HPDE6-E6E7 (cell line): ENCODE measurements at regions not wholly inside any gene's neighbourhood (a gene's known extent, or its start where the extent isn't known, plus 50 kb on each side); places are given as distances from the start of the nearest gene placed in this dataset.

Experiments
- DNase-seq: peaks from one replicate; pipeline ENCODE4 v3.0.0; 2011; ENCODE audit warnings: missing footprints; ENCODE audit errors: extremely low spot score

DNA sequence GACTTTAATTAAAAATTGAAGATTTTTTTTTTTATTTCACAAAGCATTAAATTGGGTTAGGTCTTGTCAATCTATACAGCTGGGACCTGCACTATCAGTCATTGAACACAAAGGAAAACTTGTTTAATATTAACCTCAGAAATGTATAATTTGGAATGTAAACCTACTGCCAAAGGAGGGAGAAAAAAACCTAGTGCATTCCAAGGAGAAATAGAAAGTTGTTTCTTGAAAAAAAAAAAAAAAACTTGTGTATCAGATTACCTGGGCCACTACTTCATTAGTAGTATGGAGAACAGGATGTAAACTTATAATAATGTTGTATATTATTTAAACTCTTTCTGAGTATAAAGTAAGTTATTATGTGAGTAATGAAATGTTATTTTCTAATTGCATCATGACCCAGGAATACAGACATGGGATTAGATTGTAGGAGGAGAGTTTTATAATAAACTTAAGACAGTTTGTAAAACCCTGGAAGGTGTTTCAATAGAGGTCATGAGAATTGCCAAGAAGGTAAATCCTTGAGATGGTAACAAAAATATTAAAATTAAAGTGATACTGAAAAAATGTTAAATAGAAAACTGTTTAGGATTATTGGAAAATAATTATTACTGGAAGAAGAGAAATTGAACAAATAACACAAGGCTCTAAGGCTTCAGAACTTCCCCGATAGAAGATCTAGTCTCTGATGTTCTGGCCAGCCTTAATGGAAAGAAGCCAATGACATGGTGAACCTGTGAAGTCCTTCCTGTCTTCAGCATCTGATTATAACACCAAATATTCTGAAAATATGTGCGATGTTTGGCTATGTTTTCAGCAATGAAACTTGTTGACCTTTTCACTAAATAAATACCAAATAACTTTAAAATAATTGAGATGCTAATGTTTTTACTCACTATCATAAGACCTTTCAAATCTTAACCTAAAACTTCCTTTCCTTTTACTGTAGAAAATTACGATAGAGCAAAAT is 412.8 kb upstream of the LYPLAL1 start:
- no peak for DNase-seq

- no peak for DNase-seq
Observed at GRCh38 chr1:218763538-218763937, 410.1 kb upstream of the LYPLAL1 start.

DNA sequence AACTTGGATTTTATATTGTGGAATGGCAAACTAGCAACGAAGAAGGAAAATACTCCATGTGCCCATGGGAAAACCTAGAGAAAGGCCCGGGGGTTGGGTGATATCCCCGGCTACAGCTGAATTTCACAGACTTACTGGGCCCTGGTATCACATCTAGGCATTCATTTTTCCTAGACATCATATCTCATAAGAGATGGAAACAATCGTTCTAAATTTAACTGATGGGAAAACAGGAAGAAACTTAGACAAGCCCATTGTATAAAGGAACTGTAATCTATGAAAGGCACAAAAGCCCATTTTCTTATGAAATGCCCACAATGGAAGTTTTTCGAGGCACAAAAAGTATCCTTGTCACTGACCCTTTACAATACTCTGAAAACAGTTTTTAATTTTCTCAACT is 407.9 kb upstream of the LYPLAL1 start:
- DNase-seq = no peak

GRCh38 chr1:218771931-218772330 is 401.7 kb upstream of the LYPLAL1 start:
- DNase-seq = no peak

- no peak for DNase-seq
Observed at GRCh38 chr1:218772575-218772974, 401.1 kb upstream of the LYPLAL1 start.

DNA sequence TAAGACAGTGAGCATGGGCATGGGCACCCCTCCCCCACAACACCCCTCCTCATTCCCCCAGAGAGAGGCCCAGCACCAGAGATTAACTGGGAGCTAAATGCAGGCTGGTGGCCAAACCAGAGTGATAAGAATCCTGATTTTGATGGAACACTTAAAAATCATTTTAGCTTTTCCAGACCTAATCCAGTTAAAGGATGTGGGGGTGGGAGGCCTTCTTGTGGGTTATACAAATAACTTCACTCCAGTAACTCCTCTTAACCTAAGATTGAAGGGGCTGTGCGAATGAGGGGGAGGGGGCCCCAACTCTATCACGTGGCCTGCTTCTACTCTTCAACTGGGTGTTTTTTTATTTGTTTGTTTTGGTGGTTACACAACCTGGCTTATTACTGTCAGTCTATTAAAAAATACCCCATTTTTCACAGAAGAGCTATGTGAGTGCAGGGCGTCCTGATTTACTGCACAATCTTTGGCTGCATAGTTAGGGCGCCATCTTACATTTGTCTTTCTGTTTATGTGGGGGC is 398.1 kb upstream of the LYPLAL1 start:
- no peak for DNase-seq

DNA sequence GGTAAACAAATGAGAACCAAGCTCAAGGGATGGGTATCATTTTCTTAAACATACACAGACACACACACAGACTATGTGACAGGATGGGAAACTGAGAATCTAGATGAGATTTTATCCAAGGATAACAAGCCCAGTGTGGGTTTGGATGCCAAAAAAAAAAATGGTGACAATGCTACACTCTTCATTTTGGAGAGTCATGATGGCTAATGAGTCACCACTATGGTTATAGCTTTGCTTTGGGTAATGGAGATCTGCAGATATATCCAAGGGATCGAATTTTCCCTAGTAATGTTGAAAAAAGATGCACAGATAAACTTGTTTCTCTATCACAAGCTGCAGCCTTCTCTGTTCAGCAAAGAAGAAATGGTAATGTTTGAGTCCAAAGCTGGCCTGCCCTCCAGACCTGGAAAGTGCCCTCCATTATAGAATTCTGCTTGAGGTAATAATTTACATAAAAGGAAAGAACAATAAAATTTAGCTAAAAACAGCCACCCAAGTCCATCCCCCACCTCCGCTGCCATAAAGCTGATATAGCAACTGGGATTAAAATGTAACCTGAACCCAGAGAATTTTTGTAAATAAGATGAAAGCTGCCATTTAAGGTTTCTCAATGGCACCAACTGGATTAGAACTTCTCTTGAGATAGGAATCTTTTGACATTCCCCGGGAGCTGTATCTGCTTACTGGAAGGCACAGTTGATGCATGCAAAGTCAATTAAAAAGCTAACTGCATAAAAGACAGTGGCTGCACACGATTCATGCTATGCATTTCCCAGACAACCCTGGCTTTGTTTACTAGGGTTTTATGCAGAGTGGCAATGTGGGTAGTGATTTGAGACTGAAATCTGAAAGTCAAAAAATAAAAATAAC is 395.2 kb upstream of the LYPLAL1 start:
- no peak for DNase-seq

GRCh38 chr1:218779341-218780100 is 394.2 kb upstream of the LYPLAL1 start:
- DNase-seq = no peak

DNA sequence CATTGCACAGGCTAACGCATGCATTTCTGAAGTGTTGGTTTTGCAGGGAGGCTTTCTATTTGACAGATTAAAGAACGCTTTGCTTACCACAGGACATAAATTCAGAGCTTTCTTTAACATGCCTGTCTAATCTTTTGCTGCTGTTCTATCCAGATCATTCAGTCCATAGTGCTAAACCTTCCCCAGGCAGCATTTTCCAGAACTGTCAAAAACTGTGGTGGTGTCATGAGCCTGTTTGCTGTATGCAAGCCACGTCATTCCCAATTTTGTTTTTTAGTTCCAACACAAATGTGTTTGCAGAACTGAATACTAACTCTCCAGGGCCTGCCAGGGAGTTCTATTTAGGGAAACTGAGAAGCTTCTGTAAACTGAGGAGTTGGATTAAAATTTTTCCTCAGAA is 390.5 kb upstream of the LYPLAL1 start:
- no peak for DNase-seq

- DNase-seq = no peak
Observed at GRCh38 chr1:218783916-218784315, 389.8 kb upstream of the LYPLAL1 start.

- DNase-seq = no peak
Observed at GRCh38 chr1:218785928-218786327, 387.8 kb upstream of the LYPLAL1 start.

DNA sequence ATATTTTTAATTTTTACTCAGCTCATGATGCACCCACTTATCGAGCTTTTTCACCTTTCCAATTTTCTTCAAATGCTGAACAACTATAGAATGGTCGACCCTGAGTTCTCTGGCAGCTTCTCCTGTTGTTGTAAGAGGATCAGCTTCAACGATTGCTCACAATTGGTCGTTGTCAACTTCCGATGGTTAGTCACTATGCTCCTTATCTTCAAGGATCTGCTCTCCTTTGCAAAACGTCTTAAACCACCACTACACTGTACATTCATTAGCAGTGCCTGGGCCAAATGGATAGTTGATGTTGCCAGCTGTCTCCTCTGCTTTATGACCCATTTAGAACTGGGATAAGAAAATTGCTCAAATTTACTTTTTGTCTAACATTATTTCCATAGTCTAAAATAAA is 385.9 kb upstream of the LYPLAL1 start:
- DNase-seq = no peak

DNA sequence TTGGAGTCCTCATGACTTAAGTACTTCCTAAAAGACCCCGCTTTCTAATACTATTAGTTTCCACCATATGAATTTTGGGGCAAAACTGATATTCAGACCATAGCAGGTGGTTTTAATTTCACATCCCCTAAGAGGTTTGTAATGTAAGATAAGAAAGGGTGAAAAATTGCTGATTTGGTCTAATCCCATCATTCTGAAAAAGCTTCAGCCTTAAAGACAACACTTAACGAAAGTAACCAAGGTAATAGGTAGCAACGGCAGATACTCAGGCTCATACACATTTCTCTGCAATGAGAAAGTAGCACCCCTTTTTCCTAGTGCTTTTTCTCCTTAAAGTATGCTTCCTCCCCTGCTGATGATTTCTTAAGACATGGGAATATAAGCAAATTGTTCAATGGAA is 376.9 kb upstream of the LYPLAL1 start:
- no peak for DNase-seq

GRCh38 chr1:218802799-218803198 is 370.9 kb upstream of the LYPLAL1 start:
- no peak for DNase-seq

- no peak for DNase-seq
Observed at GRCh38 chr1:218803351-218803997, 370.2 kb upstream of the LYPLAL1 start.

DNA sequence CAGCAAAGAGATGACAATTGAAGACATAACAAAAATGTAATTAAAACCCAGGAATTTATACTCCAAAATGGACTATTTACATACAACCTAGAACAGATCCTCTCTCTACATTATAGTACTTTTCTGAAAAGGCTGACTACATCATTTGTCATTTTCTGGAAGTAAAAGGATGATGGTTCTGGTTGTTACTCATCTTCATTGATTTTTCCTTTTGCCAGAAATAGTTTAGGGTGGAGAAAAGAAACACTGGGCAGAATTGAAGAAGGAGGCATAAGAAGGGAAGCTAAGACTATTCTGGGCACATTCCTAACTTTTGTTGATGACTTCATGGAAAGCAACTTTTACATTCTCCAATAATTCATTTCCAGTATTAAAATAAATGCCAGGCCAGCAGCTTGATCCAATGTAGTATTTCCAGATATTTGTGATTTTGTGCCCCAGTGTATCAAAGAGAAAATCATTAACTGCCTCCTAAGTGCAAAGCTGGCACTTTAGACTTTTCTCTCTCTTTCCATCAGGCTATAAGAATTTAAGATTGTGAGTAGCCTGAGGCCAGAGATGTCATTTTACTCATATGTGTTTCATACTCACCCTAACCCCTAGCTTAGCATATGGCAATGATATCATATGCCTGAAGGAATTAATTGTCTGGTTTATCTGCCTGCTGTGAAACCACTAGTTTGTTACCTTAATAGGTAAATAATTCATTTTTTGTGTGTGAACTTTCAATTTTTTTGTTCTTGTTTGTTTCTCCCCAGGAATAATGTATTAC is 369.5 kb upstream of the LYPLAL1 start:
- DNase-seq = no peak

DNA sequence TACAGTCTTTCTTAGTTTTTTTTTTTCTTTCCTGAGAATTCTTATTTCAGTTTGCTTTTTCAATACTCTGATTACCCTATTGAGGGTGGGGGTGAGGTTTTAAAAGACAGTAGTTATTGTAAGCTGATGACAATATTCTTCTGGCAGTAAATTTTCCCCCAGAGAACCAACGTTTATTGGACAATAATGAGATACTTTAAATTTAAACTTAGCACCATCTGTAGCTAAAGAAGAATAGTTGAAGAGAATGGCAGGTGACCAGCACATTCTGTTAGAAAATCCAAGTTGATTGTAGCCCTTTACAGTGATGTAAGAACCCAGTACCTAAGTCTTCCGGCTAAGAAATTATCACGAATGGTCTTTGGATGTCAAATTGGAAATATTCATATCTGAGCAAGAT is 364.6 kb upstream of the LYPLAL1 start:
- no peak for DNase-seq

DNA sequence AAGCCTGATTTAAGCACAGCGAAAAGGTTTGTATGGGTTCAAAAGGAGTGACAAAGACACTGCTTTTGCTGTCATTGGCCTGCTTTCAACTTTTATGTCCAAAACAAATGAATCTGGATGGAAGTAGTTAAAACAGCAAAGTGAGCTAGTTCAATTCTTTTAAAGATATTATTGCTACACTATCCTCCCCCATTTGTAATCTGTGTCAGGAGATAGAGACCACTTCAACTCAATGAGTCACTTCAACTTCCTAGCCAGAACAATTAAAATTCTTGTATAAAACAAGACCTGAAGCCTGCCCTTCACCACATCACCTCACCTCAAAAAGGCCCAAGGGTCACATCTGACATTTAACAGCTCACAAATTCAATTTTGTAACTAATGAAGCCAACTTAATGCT is 364.1 kb upstream of the LYPLAL1 start:
- no peak for DNase-seq

DNA sequence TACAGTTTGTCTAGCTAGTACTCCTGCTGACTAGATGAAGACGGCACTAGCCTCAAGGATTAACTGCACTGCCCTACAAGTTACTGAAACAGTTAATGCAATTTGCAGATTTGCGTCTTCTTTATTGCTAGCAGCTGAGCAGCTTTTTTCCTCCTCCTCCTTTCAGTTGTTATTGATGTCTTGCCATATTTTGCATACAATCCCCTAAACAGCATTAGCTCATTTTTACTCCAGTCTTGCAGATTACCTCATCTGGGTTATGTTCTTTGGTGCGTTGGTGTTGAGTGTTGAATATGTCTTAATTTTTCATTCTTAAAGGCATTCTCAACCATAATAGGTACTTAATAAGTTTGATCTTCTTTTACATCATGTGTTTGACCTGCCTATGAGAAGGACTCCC is 363.4 kb upstream of the LYPLAL1 start:
- DNase-seq = no peak

DNA sequence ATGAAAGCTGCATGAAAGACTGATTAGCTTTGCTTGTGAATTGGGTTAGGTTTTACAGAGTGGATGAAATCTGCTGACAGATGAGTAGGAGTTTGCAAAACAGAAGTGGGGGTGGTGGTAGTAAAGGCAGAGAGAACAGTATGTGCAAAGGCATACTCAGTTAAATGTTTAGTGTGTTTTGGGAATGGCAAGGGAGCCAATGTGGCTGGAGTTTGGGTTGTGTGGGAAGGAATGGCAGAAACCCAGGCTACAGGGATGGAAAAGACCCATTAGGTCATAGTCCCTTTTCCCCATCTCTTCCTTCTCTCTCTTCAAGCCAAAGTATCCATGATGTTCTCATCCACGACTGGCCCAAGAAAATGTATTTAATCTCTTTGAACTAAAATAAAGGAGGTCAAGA is 362.2 kb upstream of the LYPLAL1 start:
- no peak for DNase-seq
